ENCODE measurements at regions not wholly inside any gene's neighbourhood (a gene's known extent, or its start where the extent isn't known, plus 50 kb on each side); places are given as distances from the start of the nearest gene placed in this dataset.

GRCh38 chr5:18789218-18789998, 1155.1 kb downstream of the TAF11L14 start (continued):
- TF ChIP-seq YY1 (IDR thresholded peaks at IDR 0.05; ENCODE audit: low read depth, low read length) = no peak

Data from H1 (cell line).